Testis (tissue), 2 donors: ENCODE measurements at regions not wholly inside any gene's neighbourhood (a gene's known extent, or its start where the extent isn't known, plus 50 kb on each side); places are given as distances from the start of the nearest gene placed in this dataset.
"Not testable (repeated sequence)": the region's sequence is repeated elsewhere in the genome, so short reads cannot be mapped to it uniquely, and the experiment has no call there.

ENCODE experiments used
- DNase-seq: peaks from one replicate; pipeline ENCODE4 v3.0.0-alpha.2; 2019
- H3K27ac ChIP-seq, 2 donors: fragments of 200-600 bp; sonication (generic); one replicate each; pipeline ENCODE4 v1.5.1; 2019
- H3K27me3 ChIP-seq: fragments of 200-600 bp; sonication (generic); one replicate; pipeline ENCODE4 v1.5.1; 2019
- H3K36me3 ChIP-seq: fragments of 200-600 bp; sonication (generic); one replicate; pipeline ENCODE4 v1.5.1; 2017; ENCODE audit warnings: low read depth; ENCODE audit errors: missing control alignments
- H3K4me1 ChIP-seq: fragments of 200-600 bp; sonication (generic); one replicate; pipeline ENCODE4 v1.5.1; 2019
- H3K4me3 ChIP-seq, 2 donors: fragments of 200-600 bp; sonication (generic); one replicate each; pipeline ENCODE4 v1.5.1; 2017 to 2019
- H3K9me3 ChIP-seq: fragments of 200-600 bp; sonication (generic); one replicate; pipeline ENCODE4 v1.5.1; 2017
- CTCF ChIP-seq, 3 experiments: fragments of 450-650 bp in 2 of 3; fragments of 200-600 bp in 1 of 3; sonication (generic) in 1 of 3; IDR thresholded peaks; one replicate each; pipeline ENCODE4 v1.5.1; 2016 to 2019; ENCODE audit warnings: antibody characterized with exemption in 3 of 3, mild to moderate bottlenecking in 2 of 3, moderate library complexity in 1 of 3
- POLR2A ChIP-seq: fragments of 450-650 bp; IDR thresholded peaks from one replicate; pipeline ENCODE4 v1.6.1; 2017; ENCODE audit warnings: antibody characterized with exemption, mild to moderate bottlenecking, moderate library complexity
- WGBS, 2 donors: methylation state at CpG; one replicate each; pipeline ENCODE4 v1.1.5; 2018; 5-methylcytosine and 5-hydroxymethylcytosine counted together
- intact Hi-C: fragments of 100-400 bp; cut with DNase I; formaldehyde crosslinking; loops from one replicate; pipeline ENCODE4 v1.15.1; 2023; ENCODE audit warnings: low total_unique reads
- small RNA-seq, 2 donors: library from RNA; depleted of rRNA; stranded (forward); fragments of <200 nt; gene quantifications; one replicate each; pipeline ENCODE3, GENCODE V24; 2016

GRCh38 chr9:64017666-64018065 is 1267.3 kb downstream of the FOXD4L5 start:
- 56% methylated on average over 2 of the region's 2 CpGs for WGBS, 2 donors

GRCh38 chr9:64016845-64017406 is 1268.1 kb downstream of the FOXD4L5 start:
- DNase-seq, result peak; percentile 59
- H3K4me1 ChIP-seq, H3K36me3 ChIP-seq, intact Hi-C loops, H3K9me3 ChIP-seq, H3K27ac ChIP-seq, H3K27me3 ChIP-seq: not testable (repeated sequence)
- H3K4me3 ChIP-seq, result peak overlapping the region; percentile 34 to 56
- 38 to 50% methylated on average over 9 to 42 of the region's 46 CpGs for WGBS, 2 donors

More at GRCh38 chr9:64017666-64018065, 1267.3 kb downstream of the FOXD4L5 start:
- DNase-seq, H3K9me3 ChIP-seq, intact Hi-C loops, H3K36me3 ChIP-seq, H3K27me3 ChIP-seq, H3K27ac ChIP-seq, H3K4me1 ChIP-seq, H3K4me3 ChIP-seq: not testable (repeated sequence)

- H3K36me3 ChIP-seq, intact Hi-C loops: not testable (repeated sequence)
Measured at GRCh38 chr9:64016246-64016645, 1268.8 kb downstream of the FOXD4L5 start.

GRCh38 chr9:64015136-64015535 is 1269.9 kb downstream of the FOXD4L5 start:
- H3K4me1 ChIP-seq, result no peaks in the 10 kb centered on the region
- H3K9me3 ChIP-seq, result no peaks in the 10 kb centered on the region
- DNase-seq, result no peak
- H3K27ac ChIP-seq, result no peak overlapping the region
- WGBS, 2 donors, result 56 to 62% methylated on average over 17 of the region's 17 CpGs
- H3K36me3 ChIP-seq, result no peaks in the 10 kb centered on the region
- intact Hi-C loops, result no loop called here
- no peak overlapping the region for H3K4me3 ChIP-seq
- H3K27me3 ChIP-seq, result no peaks in the 10 kb centered on the region
- no peak for TF ChIP-seq POLR2A
- TF ChIP-seq CTCF (IDR thresholded peaks at IDR 0.05), result no peak

More at GRCh38 chr9:64016246-64016645, 1268.8 kb downstream of the FOXD4L5 start:
- peak overlapping the region; percentile 41 to 58 for H3K4me3 ChIP-seq
- not testable (repeated sequence) for H3K9me3 ChIP-seq, H3K27ac ChIP-seq, H3K4me1 ChIP-seq, H3K27me3 ChIP-seq, DNase-seq
- WGBS, 2 donors, result 32 to 35% methylated on average over 23 to 31 of the region's 31 CpGs

- DNase-seq, H3K4me1 ChIP-seq, H3K9me3 ChIP-seq, intact Hi-C loops, H3K27me3 ChIP-seq, H3K4me3 ChIP-seq, H3K27ac ChIP-seq, H3K36me3 ChIP-seq: not testable (repeated sequence)
- WGBS, 2 donors, result 58 to 59% methylated on average over 31 to 32 of the region's 32 CpGs
Measured at GRCh38 chr9:64014386-64015091, 1270.5 kb downstream of the FOXD4L5 start.

GRCh38 chr9:64013122-64013521 is 1271.9 kb downstream of the FOXD4L5 start:
- H3K4me3 ChIP-seq, H3K36me3 ChIP-seq, H3K27ac ChIP-seq, intact Hi-C loops, H3K27me3 ChIP-seq, H3K4me1 ChIP-seq, H3K9me3 ChIP-seq, DNase-seq: not testable (repeated sequence)
- 80 to 91% methylated on average over 1 of the region's 1 CpG for WGBS, 2 donors

GRCh38 chr9:64012014-64012413 is 1273.0 kb downstream of the FOXD4L5 start:
- WGBS, 2 donors, result 41% methylated on average over 2 of the region's 3 CpGs; no CpG with 5 or more reads in 1 of the 2 donors
- intact Hi-C loops, DNase-seq: not testable (repeated sequence)

GRCh38 chr9:63979741-63980140 is 1305.3 kb downstream of the FOXD4L5 start:
- H3K4me3 ChIP-seq, H3K27me3 ChIP-seq, H3K9me3 ChIP-seq, H3K4me1 ChIP-seq, intact Hi-C loops, H3K27ac ChIP-seq, DNase-seq, H3K36me3 ChIP-seq: not testable (repeated sequence)
- WGBS, 2 donors, result 72 to 78% methylated on average over 16 of the region's 23 CpGs

More at GRCh38 chr9:64012014-64012413, 1273.0 kb downstream of the FOXD4L5 start:
- not testable (repeated sequence) for H3K27ac ChIP-seq, H3K9me3 ChIP-seq, H3K4me1 ChIP-seq, H3K27me3 ChIP-seq, H3K4me3 ChIP-seq, H3K36me3 ChIP-seq

Small RNAs in the stretch of these regions (small RNA-seq; reads per million reads assigned to genes)
- gene RF00026, result 0 reads per million in 2 donors
